GM19351 (cell line): ENCODE measurements at regions not wholly inside any gene's neighbourhood (a gene's known extent, or its start where the extent isn't known, plus 50 kb on each side); places are given as distances from the start of the nearest gene placed in this dataset.

Source experiments
- ATAC-seq: cut with Tn5 transposase; IDR thresholded peaks from one replicate; pipeline ENCODE4 v1.9.1; 2021; ENCODE audit warnings: mild to moderate bottlenecking, moderate library complexity; ENCODE audit not compliant: unreplicated experiment

DNA sequence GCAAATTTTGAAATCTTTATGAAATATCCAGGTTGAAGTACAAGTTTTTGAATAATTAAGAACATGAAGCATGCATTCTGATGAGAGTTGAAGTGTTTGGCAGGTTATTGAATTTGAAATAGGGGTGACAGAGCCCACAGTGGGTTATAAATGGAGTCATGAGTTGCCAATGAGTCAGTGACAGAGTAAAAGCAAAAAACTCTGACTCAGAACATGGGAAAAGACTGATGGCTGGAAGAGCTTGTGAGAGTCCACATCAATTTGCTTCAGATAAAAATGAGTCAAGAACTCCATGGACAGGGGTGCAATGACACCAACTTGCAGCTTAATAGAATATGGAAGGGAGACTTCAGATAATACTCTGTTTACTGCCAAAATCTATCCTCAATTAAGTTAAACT, 105.3 kb downstream of the SLC6A15 start:
- no peak for ATAC-seq

DNA sequence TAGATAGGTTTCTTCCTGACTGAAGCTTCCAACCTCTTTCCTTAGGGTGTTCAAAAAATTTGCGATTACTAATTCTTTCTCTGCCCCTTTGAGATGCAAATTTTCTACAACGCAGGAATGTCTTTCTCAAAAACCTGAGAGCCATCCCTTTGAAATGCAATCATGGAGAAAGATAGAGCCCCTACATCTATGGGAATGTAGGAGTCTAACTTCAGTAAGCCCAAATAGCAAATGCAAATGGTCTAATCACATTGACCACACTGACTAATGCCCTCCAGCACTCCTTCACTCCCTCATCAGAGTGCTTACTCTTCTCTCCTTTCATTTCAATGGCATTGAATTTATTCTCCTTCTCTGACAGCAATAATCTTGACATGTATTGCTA, 107.1 kb downstream of the SLC6A15 start:
- ATAC-seq: no peak

DNA sequence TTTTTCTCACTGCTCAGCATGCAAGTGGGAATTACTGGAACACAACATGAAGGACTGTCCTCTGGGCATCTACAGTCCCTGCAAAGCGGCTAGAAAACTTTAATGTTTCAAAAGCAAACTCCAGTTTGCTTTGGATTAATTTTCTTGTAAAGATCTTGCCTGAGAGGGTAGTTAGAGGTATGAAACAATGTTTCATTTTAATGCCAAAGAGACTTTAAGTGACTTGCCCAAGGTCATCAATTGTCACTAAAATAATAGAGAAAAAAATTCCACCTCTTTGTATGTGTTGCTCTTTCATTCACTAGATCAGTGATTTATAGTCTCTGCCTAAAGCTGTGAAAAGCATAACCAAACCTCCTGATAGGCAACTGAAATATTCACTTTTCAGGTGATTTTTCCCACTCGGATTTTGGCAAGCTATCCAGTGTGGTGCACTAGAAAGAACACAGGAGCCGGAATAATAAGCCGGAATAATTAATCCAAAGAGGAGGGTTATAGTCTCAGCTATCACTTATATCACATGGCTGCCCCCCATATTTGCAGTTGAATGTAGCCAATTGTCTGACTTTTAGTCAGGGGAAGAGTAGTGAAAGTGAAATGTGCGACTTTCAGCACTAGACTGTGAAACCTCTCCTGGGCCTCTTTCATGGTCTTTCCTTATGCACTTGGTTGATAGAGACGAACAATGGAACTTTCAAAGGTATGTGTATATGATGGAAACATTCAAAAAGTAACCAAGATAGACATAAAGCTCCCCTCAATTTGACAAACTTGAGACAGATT, 107.7 kb downstream of the SLC6A15 start:
- peak; percentile 61 for ATAC-seq

DNA sequence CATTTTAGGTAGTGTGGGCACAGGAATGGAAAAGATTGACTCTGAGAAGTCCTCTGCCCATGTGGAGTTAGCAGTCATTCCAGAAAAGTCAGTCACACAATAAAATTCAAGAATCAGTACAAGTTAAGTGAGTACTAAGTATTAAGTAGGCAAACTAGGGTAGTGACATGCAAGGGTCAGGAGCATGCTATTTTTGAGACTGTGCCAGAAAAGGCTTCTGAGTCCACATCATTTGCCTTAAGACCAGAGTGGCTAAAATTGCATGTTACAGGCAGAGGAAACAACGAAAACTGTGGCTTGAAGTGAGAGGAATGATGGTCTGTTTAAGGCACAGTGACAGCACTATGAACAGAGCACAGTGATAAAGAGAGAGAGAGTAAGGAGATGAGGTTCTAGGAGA, 108.9 kb downstream of the SLC6A15 start:
- no peak for ATAC-seq

DNA sequence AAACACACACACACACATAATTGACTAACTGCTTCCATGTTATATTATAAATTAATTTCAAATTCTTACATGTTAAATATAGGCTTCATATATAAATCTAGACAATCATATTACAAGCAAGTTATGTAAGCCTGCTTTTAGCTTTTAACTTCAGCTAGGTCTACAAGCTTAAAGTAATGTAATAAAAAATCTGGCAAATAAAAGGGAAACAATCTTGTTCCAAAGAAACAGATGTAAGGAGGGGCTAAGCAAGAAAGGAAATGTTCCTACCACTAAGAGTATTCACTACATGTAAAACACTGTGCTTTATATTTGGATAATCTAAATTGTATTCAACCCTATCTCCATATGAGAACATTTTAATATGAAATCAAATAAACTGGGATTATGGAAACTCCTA, 110.4 kb downstream of the SLC6A15 start:
- no peak for ATAC-seq

GRCh38 chr12:84793558-84794367, 118.8 kb downstream of the SLC6A15 start:
- no peak for ATAC-seq

DNA sequence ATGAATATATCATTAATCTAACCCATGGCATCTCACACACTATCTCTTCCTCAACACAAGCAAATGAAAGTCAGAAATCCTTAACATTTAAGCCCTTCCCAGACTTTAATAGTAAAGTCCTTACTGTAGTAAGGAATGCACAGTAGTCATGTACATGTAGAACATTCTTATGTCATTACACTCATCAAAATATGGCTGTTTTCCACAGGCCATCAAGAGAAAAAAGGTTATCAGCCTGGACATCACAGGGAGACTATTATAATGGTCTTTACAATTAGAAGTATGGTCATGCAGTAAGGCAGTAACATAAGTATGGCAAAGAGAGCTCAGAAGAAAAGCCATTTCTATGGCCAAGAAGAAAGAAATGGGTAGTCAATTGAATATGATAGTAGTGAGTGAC, 121.2 kb downstream of the SLC6A15 start:
- ATAC-seq: no peak

GRCh38 chr12:84789184-84789583, 123.4 kb downstream of the SLC6A15 start:
- no peak for ATAC-seq

DNA sequence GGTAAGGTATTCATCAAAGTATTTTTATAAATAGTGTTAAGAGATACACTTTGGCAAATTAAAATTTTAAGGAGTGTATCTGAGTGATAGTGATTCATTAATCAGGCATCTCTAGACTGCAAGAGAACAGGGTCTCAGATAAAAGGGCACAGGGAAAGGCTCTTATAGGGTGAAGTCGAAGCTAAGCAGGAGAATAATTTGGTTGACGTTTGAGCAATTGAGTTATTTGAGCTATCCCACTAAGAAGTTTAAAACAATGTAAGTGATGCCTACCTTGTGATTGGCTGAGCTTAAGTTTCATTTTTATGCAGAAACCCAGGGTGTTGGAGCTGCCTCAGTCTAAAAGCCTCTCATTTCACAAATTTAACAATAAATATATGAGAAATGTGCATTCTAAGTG, 125.3 kb downstream of the SLC6A15 start:
- ATAC-seq: no peak

DNA sequence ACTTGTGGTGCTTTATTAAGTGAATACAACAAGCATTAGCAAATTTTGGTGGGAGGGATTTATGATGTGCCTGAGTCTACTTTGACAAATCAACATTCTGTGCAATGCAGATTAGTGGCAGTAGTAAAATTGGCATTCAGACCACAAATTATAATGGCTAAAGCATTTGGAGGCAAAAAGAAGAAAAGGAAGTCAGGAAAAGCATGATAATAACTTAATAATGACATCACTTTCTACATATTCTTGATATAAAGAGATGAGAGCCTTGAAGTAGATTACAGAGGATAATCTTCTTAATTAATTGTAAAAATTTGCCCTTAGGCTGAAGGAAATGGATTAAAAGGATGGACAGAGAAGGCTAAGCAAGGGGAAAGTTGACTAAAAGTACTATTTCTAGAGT, 126.0 kb downstream of the SLC6A15 start:
- no peak for ATAC-seq

- no peak for ATAC-seq
These were observed 126.6 kb downstream of the SLC6A15 start for GRCh38 chr12:84785951-84786350.

- no peak for ATAC-seq
These were observed 127.3 kb downstream of the SLC6A15 start for GRCh38 chr12:84785281-84785680.

DNA sequence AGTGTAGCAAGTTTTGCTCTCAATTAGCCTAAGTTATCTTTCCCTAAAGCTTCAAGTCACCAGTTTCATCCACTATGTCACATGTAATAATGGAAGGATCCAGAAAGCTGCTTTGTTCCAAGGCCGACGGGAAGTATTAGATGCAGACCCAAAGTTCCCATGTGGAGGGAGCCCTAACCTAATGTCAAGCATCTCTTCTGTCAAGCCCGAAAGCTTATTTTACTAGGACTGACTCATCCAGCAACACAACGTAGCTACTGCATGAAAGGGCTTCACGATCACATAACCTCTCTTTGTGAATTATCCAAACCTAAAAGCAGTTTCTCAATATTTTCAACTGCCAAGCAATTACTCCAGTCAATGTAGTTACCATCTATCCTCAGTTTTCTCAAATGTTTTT, 133.4 kb downstream of the SLC6A15 start:
- ATAC-seq: no peak

GRCh38 chr12:84772281-84772680, 140.3 kb downstream of the SLC6A15 start:
- ATAC-seq: no peak

- ATAC-seq: no peak
These were observed 145.5 kb downstream of the SLC6A15 start for GRCh38 chr12:84767079-84767478.

GRCh38 chr12:84766375-84766774, 146.2 kb downstream of the SLC6A15 start:
- no peak for ATAC-seq

- ATAC-seq: no peak
These were observed 148.6 kb downstream of the SLC6A15 start for GRCh38 chr12:84764001-84764400.

DNA sequence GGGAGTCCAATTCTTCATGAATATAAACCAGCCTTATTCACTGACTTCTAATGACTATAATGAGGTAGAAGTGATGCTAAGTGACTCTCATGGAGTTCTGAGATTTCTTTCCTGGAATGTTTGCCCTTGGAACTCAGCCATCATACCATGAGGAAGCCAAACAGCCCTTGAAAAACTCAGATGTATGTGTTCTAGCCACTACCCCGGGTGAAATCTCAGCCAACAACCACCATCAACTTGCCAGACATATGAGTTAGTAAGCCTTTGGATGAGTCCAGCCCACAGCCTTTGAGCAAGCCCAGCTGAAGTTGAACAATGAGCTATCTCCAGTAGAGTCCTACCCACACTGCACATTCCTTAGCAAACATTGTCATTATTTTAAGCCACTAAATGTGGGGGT, 149.5 kb downstream of the SLC6A15 start:
- no peak for ATAC-seq

DNA sequence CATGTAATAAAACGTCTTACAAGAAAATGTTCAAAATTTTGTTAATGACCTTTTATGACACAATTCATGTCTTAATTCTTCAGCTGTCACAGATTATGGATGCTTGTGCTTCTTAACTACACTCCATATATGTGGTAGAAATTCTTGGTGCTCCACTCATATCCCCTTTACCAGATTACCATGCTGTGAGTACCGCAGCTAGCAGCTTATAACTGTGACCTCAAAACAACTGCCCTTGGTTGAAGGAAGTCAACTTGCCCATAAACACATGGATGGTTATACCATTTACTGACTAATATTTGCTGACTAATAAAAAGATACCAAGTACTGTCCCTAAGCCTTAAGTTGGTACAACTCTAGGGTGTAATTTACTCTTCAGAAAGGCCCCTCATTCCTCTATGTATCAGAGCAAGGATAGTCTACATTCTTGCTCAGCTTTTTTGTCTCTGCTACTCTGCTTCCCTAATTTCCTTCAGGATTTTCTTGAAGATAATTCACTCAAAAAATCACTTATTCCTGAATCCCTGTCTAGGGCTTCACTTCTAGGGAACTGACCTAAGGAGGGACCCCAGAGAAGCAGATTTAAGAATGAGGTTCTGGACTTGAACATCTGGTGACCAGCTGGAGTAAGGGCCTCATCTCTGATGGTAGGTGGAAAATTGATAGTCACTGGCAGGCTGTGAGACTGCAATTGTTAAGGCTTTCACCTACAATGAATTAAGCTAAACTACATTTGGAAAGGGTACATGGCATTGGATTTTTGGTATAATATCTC, 152.3 kb downstream of the SLC6A15 start:
- ATAC-seq: no peak

DNA sequence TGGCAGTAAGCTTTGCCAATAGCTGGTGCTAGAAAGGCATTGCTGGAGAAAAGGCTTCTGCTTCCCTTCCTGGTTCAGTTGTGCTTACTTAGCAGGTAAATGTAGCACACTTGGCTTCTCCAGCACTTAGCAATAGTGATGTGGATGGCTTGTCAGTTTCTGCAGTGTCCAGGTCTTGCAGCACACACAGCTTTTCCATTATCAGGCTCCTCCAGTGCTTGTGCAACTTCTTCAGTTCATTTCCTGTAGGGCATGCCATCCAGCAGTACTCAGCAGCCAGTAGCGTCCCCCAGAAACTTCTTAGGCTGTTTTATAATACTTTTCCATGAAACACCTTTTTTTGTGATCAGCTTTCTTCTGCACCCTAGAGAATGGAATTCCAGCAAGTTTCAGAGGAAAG, 154.6 kb downstream of the SLC6A15 start:
- ATAC-seq: no peak

- no peak for ATAC-seq
These were observed 155.6 kb downstream of the SLC6A15 start for GRCh38 chr12:84756961-84757360.

DNA sequence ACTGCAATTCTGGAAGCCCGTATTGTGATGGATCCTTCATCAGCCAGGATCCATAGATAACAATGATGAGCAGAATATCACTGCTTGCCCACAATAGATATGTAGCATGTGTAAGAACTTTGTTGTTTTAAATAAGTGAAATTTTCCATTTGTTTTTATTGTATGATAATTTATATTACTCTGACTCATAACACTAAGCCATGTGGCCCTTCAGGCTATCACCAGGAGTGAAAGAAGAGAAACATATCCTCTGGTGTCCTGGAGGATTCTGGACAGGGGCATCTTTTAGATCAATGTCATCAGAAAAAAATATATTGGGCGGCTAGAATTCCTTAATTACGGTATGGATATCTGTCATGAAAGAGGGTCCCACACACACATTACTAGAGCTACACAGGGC, 167.5 kb downstream of the SLC6A15 start:
- ATAC-seq: no peak
